CD1c-positive myeloid dendritic cell (primary cell): ENCODE measurements at regions not wholly inside any gene's neighbourhood (a gene's known extent, or its start where the extent isn't known, plus 50 kb on each side); places are given as distances from the start of the nearest gene placed in this dataset.
A peak's percentile ranks its signal among the peaks of the same experiment; 100 is the strongest.
"Not testable (repeated sequence)": the region's sequence is repeated elsewhere in the genome, so short reads cannot be mapped to it uniquely, and the experiment has no call there.

Experiments
- DNase-seq: peaks from one replicate; pipeline ENCODE4 v3.0.0-alpha.2; 2016; ENCODE audit errors: extremely low spot score

DNA sequence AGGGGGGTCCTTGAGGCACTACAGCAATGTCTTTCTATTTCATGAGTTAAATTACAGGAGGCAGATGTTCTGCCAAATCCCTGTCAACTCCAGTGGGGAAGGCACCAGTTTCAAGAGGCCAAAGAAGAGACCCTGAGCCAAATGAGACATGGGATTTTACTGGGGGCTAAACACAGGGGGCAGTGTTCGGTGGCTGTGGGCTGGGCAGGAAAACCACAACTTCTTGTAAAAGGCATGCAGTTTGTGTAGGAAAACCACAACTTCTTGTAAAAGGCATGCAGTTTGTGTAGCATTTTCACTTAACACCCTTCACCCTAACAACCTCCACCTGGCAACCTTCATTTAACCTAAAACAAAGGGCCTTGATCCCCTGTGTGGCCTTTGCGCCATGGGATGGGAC, 61.0 kb downstream of the POLR2M start:
- DNase-seq, result no peak

DNA sequence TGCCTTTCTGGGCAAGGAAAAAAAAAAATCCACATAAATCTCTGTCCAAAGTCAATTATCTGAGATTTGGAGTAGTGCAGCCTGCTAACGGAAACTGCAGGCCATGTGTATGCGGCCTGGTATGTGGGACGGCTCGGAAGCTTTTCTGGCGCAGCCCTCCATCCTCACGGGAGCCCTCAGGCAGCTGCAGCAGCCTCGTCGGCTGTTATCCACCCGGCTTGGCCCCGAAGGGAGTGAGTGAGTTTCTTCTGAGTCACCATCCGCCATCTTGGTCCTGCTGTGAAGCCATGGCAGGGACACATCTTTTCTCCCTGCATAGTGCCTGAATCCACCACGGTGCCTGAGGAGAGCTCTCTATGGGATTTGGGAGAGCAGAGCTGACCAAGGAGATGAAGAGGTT, 62.8 kb downstream of the POLR2M start:
- DNase-seq, result no peak

DNA sequence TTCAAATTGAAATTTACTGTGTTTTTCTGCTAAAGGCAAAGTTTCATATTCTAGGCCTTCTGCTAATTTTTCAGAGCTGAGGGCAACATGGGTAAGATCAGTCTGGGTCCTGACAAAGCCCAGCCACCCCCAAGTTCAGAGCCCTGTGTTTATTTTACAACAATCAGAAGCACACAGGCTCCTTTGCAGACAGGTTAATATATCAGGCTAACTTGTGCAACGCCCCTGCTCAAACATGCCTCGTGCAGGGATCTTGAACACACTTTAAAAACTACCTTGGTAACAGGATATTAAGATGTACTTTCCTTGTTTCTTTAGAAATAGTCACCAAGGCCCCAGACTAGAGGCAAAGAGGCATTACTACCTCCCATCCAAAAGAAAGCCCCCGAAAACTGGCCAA, 64.0 kb downstream of the POLR2M start:
- no peak for DNase-seq

DNA sequence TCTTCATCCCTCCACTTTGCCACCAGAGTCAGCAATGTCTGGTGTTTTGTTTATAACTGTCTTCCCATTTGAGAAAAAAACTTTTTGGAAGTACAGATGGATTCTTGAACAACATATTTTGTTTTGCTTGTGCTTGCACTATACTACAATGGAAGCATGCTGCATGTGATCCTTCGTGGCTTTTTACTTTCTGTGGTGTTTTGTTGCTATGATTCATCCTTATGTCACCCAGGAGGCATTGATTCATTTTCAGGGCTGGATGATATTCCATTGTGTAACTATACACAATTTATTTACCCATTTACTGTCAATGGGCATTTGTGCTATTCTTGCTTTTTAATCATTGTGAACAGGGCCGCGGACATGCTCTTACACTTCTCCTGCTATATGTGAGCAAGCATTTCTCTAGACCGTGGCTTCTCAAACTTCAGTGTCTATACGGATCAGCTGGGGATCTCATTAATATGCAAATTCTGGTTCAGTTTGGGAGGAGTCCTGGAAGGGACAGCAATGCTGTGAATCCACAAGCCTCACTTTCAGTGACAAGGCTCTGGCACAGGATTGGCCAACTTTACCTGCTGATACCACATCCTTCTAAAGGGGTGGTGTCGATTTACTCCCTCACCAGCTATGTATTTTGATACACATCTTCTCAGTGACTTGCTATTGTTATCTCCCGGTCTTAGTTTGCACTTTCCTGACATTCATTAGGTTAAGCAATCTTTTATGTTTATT, 65.9 kb downstream of the POLR2M start:
- DNase-seq, result no peak

DNA sequence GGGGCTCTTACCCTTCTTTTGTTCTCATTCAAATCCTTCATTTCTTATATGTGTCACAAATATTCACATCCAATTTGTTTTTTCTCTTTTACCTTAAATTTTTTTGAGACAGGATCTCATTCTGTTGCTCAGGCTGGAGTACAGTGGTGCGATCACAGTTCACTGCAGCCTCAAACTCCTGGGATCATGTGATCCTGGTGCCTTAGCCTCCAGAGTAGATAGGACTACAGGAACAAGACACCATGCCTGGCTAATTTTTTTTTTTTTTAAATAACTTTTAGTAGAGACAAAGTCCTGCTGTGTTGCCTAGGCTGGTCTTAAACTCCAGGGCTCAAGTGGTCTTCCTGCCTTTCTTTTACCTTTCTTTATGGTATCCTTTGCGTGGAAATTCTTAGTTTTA, 66.5 kb downstream of the POLR2M start:
- DNase-seq, result no peak

DNA sequence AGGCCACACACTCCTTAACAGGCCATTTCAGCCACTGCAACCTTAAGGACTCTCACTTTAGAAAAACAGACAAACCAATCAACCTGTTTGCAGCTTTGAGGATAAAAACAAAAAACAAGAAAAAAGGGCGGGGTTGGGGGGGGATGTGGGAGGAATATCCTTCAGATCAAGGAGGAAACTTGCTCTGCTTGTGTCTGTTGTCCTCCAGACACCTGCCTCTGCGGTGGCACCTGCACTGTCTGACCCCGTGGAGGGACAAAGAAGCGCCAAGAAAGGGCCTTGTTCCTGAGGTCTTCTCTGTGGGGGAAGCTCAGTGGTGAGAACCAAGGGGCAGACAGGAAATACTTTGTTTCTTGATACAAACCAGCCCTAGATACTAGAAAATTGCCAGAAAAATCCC, 70.5 kb downstream of the POLR2M start:
- DNase-seq, result no peak

DNA sequence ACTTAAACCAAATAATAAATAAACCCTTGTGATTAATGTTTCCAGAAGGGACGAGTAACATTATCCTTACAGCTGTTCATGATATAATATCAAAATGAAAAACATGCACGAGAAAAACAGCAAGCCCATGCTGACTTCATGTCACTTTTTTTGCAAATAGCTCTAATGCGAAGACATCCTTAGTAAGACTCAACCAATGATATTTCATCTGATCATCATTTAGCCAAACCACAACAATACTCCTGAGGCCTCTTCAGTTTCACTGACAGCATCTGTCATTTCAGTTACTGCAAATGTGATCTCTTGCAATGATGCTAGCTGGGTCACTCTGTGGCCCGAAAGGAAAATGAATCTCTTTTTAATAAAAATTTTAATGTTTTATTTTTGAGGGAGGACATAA, 74.0 kb downstream of the POLR2M start:
- DNase-seq, result no peak

DNA sequence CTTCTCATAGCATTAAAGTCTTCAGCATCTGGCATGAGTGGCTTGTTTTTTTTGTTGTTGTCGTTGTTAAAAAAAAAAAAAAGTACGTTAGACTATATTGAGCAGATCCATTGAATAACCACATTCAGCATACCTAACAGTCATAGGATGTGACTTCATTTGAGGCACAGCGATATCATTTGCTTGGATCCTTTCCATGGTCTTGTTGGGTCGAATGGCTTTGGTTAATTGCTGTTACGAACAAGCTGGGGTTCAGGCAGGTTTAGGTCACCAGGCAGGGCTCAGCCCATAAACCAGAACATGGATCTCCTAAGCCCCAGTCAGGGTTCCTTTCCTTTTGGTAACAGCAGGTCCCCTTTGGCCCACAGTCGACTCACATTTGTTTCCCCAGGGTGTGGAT, 76.2 kb downstream of the POLR2M start:
- no peak for DNase-seq

DNA sequence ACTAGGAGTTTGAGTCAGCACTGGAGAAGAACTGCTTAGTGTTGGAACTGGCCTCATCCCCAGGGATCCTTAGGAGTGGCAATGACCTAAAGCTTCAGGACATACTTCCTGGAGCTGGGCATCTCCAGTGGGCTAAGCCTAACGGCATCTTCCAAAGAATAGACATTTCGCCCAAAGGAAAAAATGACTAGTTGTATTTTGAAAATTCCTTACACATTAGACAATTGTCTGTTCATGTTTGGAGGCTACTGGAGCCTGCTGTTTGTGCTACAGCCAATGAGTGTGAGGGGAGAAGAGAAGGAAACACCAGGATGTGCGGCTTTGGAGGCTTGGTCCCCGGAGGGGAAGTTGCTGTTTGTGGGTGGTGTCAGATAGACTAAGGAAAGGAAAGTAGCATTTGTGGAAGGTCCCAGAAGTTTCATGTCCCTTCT, 77.6 kb downstream of the POLR2M start:
- DNase-seq, result peak; percentile 25

DNA sequence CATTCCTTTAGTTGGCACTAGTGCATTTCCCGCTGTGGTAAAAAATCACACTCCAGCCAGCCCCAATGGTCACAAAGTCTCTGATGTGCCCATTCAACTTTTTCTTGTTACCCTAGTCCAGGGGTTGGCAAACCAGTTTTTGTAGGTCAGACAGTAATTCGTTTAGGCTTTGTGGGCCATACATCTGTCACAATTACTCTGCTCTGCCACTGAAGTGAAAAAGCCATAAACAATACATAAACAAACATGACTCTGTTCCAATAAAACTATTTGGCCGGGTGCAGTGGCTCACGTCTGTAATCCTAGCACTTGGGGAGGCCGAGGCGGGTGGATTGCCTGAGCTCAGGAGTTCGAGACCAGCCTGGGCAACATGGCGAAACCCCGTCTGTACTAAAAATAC, 78.5 kb downstream of the POLR2M start:
- no peak for DNase-seq

DNA sequence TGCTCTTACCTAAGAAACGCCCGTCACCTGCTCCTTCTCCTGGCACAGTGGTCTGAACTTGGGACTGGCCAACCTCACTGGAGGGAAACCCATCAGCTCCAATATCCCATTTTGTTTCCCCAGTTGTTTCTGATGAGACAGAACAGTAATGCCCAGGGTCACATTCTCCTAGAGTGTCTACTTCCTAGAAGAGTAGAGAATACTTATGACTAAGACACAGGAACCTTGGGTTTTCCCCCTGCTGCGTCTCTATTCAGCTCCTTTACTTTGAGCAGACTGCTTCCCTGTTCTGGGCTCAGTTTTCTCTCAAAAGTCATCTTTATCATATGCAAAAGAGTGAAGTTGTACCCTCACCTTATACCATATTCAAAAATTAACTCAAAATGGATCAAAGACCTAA, 79.4 kb downstream of the POLR2M start:
- DNase-seq, result no peak

DNA sequence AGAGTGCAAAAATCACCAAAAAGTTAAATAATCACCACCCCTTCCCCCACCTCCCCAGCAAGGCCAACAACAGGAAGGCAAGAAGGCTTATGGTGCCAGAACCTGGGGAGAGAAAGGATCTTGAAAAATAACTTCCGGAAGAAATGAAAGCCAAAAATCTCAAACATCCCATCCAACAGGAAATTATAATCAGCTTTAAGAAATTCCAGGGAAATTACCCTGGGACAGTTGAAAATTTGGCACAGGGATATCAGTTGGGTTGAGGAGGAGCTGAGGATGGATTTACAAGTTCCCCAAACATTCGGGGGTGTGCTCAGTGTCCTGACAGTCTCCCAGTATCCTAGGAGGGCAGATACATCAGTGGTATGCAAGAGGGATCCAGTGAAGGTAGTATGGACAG, 82.7 kb downstream of the POLR2M start:
- DNase-seq, result no peak

DNA sequence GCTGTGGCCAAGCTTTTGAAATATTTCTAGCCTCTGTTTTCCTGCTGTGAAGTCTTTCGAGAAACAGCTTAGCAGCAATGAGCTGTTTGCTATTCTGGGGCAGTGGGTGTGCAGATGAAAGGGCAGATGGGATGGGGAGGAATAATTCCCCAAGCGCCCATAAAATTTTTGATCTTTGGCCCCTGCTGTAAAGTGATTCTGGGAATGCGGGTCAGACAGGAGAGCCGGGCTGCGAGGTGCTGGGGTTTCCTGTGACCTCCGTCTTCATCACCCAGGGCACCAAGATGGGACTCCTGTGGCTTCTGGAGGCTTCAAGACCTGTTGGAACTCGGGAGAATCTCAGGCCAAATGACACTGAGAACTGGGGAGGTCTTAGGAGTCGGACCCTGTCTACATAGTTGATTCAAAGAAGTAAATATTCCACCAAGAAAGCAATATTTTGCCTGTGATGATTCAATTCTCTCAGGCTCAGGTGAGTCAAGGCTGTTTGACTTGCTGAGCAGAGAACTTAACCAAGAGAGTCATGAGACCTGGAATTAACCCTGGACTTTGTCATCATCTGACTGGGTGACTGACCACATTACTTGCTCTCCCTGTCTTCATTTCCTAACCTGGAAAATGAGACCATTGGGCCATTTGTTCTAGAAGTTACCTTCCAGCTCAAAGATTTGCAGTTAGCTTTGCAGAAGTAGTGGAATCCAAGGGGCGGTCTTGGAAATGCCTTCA, 86.4 kb downstream of the POLR2M start:
- DNase-seq, result no peak

DNA sequence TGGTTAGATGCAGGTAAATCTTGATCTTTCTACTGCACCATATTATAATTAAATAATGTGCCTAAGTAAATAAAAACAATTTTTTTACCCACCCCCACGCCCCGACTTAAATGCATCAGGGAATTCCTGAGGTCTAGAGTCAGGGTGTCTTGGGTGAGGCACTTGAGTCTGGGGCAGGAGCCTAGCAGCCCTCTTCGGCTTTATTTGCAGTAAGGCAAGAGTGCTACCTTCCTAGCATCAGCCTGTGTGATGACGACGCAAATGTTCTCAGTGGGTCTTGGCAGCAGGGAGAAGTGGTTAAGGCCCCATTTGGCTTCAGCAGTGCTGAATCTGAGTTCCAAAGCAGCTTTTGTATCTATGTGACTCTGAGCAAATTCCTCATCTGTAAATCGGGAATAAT, 88.7 kb downstream of the POLR2M start:
- DNase-seq, result no peak

DNA sequence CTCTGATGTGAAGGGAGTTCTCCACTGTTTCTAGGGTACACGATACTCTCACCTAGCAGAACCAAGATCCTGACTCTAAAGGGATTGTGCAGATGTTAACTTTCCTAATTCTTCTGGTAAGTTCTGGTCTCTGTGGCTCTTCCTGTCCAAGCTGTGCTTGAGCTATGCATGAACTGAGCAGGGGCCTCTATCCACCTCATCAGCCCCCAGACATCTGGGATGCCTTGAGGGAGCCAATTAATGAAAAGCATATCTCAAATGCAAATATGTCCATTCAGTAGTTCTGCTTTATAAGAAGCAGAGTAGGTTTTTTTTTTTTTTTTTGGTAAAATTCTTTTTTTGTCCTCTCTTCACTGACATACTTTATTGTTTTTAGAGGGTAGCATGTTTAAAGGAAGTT, 89.6 kb downstream of the POLR2M start:
- DNase-seq, result no peak

DNA sequence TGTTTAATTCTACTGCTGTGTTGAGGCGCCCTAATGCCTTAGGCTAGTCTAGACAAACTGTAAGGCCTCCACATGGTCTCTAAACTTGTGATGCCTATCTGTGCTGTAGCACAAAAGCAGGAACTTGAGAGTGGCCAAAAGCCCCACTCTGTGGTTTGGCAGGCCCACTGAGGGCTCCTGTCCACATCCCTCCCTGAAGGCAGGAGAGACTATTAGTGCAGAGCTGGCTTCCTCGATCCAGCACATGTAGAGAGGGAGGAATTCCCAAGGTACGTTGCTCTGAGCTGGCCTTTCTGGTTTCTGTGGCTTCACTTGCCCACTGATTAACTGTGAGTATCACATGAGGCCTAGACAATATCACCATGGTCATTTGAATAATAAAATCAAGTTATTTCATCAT, 90.6 kb downstream of the POLR2M start:
- DNase-seq, result no peak

DNA sequence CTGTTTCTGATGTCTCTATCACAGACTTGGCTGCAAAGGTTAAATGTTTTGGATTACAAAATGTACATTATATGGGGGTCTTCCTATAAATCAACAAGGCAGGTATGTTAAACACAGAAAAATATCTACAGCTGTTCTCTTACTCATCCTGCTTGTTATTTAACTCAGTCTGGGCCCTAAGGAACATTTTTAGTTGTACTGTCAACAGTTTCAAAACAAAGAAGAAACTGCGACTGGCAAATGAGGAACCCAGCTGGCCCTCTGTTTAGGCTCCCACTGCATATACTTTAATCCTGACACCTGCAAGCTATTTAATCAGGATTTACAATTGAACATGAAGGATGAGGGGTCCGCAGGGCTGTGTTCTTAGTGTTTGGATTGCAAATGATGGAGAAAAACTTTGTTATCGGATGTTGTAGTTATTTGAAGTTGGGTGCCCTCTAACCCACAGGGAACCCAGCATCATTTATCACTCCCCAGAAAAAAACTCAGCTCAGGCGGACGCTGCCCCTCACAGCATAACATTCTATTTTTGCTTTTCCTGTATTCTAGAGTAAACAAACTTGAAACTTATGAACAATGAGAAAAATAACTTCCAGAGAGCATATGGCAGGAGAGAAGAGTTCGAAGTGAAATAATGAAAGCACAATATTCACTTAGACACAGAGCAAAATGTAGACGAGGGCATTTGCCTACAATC, 91.2 kb downstream of the POLR2M start:
- DNase-seq, result no peak

DNA sequence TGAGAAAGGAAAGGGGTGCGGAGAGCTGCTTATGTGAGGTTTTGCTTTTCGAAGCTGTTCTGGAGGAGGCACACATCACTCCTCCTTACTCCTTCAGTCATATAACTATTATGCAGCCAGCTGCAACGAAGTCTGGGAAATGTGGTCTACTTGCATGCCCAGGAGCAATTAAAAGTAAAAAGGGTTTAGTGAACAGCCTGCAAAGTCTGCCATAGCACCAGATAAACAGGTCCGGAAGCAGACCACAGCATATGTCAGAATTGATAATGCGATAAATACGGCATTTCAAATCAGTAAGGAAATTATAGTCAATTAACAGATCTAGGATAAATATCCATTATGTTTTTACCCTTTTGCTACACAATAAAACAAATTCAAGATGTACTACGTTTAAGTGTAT, 99.5 kb downstream of the POLR2M start:
- no peak for DNase-seq

DNA sequence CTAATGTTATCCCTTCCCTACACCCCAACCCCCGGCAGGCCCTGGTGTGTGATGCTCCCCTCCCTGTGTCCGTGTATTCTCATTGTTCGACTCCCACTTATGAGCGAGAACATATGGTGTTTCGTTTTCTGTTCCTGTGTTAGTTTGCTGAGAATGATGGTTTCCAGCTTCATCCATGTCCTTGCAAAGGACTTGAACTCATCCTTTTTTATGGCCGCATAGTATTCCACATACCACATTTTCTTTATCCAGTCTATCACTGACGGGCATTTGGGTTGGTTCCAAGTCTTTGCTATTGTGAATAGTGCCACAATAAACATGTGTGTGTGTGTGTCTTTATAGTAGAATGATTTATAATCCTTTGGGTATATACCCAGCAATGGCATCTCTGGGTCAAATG, 102.8 kb downstream of the POLR2M start:
- DNase-seq, result not testable (repeated sequence)

DNA sequence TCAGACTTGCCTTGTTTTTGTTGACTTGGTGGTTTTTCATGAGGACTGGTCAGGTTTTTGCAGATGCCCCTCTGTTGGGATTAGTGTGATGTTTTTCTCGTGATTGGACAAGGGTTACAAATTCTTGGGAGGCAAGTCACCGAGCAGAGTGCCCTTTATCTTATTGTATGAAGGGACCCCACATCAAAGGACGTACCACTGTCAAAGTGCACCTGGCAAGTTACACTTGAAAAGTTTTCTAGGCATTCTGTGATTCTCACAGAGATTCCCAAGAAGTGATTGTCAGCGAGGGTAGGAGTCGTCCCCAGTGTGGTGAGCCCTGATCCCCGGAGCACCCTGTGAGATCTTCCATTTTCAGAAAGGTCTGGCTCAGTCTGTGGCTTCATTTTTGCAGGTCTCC, 110.1 kb downstream of the POLR2M start:
- DNase-seq, result no peak

DNA sequence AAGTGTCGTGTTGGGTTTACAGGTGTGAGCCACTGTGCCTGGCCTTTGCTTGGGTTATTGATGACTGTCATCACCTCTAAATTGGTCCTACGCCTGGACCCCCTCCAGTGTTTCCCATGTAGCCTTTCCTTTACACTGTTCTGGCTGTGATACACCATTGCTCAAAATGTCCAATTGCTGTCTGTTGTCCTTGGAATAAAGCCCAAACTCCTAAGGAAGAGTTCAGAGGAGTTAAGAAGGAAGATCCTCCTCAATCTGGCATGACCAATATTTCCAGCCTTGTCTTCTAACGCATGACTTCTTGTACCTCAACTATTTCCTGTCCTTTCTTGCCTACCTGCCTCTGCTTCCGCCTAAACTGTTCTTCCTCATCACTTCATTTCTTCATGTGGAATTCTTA, 113.1 kb downstream of the POLR2M start:
- no peak for DNase-seq

DNA sequence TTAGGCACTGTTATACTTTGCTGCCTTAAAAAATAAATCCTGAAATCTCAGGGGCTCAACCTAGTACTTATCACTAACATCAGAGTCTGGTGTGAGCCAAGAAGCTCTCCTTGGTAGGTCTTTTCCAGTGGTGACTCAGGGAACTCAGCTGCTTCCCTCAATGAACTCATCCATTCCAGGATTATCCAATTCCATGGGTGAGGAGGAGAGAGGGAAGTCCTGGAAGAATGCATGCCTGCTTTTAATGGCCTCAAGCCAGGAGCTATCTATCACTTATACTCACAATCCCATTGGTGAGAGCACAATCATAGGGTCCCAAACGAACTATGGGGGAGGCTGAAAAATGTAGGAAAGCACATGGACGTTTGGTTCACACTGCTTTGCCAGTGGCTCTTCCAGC, 113.6 kb downstream of the POLR2M start:
- no peak for DNase-seq

DNA sequence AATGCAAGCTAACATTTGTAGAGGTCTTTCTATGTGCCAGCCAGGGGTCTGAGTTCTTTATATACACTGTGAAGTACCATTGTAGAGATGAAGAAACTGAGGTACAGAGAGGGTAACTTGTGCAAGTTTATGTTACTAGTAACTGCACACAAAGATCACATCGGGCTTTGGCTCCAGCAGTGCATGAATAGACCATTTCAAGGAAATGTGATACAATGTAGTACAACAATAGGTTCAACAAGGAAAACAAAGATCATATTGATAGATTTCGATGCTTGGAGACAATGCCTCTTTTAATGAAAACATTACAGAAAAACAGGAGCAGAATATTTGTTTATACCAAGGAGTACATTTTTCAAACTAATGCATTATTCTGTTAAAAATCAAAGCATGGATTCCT, 115.3 kb downstream of the POLR2M start:
- no peak for DNase-seq
